Nephron (organoid): ENCODE measurements at regions not wholly inside any gene's neighbourhood (a gene's known extent, or its start where the extent isn't known, plus 50 kb on each side); places are given as distances from the start of the nearest gene placed in this dataset.
"Not testable (repeated sequence)": the region's sequence is repeated elsewhere in the genome, so short reads cannot be mapped to it uniquely, and the experiment has no call there.

Source experiments
- H3K27ac Mint-ChIP-seq, 3 experiments: 2 replicates each; pipeline ENCODE4 v1.8.0; 2020; ENCODE audit warnings: mixed read lengths in 3 of 3, mild to moderate bottlenecking in 2 of 3, moderate library complexity in 1 of 3
- H3K27me3 Mint-ChIP-seq: 2 replicates; pipeline ENCODE4 v1.8.0; 2021; ENCODE audit warnings: low read depth, mild to moderate bottlenecking, moderate library complexity, mixed read lengths
- H3K36me3 Mint-ChIP-seq: 2 replicates; pipeline ENCODE4 v1.8.0; 2020; ENCODE audit warnings: low read depth, mixed read lengths
- H3K4me1 Mint-ChIP-seq: 2 replicates; pipeline ENCODE4 v1.8.0; 2020; ENCODE audit warnings: mixed read lengths
- H3K4me3 Mint-ChIP-seq, 3 experiments: 2 replicates each; pipeline ENCODE4 v1.8.0; 2020; ENCODE audit warnings: mild to moderate bottlenecking in 3 of 3, mixed read lengths in 3 of 3, moderate library complexity in 2 of 3
- H3K9me3 Mint-ChIP-seq: 2 replicates; pipeline ENCODE4 v1.8.0; 2020; ENCODE audit warnings: mixed read lengths
- TF ChIP-seq, protein P1 (sequence below), 3 experiments: fragments of 200-600 bp; sonication (generic); IDR thresholded peaks; one replicate each; pipeline ENCODE4 v1.5.0; 2021; ENCODE audit warnings: antibody characterized with exemption in 3 of 3; ENCODE audit not compliant: unreplicated experiment in 3 of 3

GRCh38 chr12:54105809-54106208 lies 52.2 kb downstream of the HOXC4 start:
- not testable (repeated sequence) for H3K9me3 Mint-ChIP-seq, H3K27ac Mint-ChIP-seq, H3K36me3 Mint-ChIP-seq
- Mint-ChIP-seq H3K4me3 (peak overlapping the region; percentile 60 to 66 (median 61)), H3K4me1 (peaks cover 34% of the 10 kb centered on the region), H3K27me3 (peaks cover 51% of the 10 kb centered on the region)

GRCh38 chr12:54106252-54106651 lies 52.6 kb downstream of the HOXC4 start:
- H3K27ac Mint-ChIP-seq, H3K9me3 Mint-ChIP-seq, H3K36me3 Mint-ChIP-seq: not testable (repeated sequence)
- peak overlapping the region; percentile 30 to 66 (median 58) for H3K4me3 Mint-ChIP-seq
- H3K4me1 Mint-ChIP-seq, result peaks cover 30% of the 10 kb centered on the region
- peaks cover 48% of the 10 kb centered on the region for H3K27me3 Mint-ChIP-seq

GRCh38 chr12:54106803-54107579 lies 53.4 kb downstream of the HOXC4 start:
- H3K9me3 Mint-ChIP-seq, H3K36me3 Mint-ChIP-seq: not testable (repeated sequence)
- H3K27me3 Mint-ChIP-seq, result peaks cover 46% of the 10 kb centered on the region
- peaks cover 25% of the 10 kb centered on the region for H3K4me1 Mint-ChIP-seq
- H3K27ac Mint-ChIP-seq, result peak overlapping the region in 1 of 3 experiments; percentile 60
- peak overlapping the region; percentile 25 to 66 (median 56) for H3K4me3 Mint-ChIP-seq

- Mint-ChIP-seq H3K27me3 (peaks cover 31% of the 10 kb centered on the region), H3K4me1 (peaks cover 15% of the 10 kb centered on the region)
- not testable (repeated sequence) for H3K4me3 Mint-ChIP-seq, H3K27ac Mint-ChIP-seq, H3K36me3 Mint-ChIP-seq, H3K9me3 Mint-ChIP-seq
Observed at GRCh38 chr12:54112336-54112735, 58.7 kb downstream of the HOXC4 start.

- H3K4me3 Mint-ChIP-seq, H3K27me3 Mint-ChIP-seq, H3K9me3 Mint-ChIP-seq: not testable (repeated sequence)
- Mint-ChIP-seq H3K27ac (peak overlapping the region; percentile 53 to 70 (median 62)), H3K36me3 (peaks cover 15% of the 10 kb centered on the region), H3K4me1 (peaks cover 22% of the 10 kb centered on the region)
Observed at GRCh38 chr12:54116055-54116454, 62.4 kb downstream of the HOXC4 start.

DNA sequence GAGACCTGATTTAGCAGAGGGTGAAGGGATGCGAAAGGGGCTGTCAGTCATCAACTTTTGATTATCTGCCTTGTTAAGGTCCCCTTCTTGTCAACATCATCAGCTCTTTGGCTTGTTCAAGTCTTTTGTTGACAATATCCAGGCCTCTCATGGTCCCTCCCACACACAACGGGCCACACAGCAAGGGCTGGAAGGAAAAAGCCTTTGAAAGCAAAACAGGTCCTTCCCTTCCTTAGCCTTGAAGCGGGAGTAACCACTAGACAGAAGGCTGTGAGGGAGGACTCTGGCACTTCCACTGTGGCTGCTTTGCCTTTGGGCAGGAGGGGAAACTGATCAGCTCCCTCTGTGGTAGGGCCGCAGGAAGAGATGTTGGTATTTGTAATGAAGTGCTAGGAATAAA lies 63.8 kb downstream of the HOXC4 start:
- peaks cover 29% of the 10 kb centered on the region for H3K4me1 Mint-ChIP-seq
- not testable (repeated sequence) for H3K9me3 Mint-ChIP-seq, H3K4me3 Mint-ChIP-seq
- H3K27ac Mint-ChIP-seq, result peak overlapping the region; percentile 35 to 64 (median 35)
- peaks cover 10% of the 10 kb centered on the region for H3K27me3 Mint-ChIP-seq
- H3K36me3 Mint-ChIP-seq, result peaks cover 18% of the 10 kb centered on the region

GRCh38 chr12:54119082-54119481 lies 65.4 kb downstream of the HOXC4 start:
- Mint-ChIP-seq H3K27me3 (peaks cover 15% of the 10 kb centered on the region), H3K27ac (peak overlapping the region in 2 of 3 experiments; percentile 53 to 84), H3K36me3 (peaks cover 19% of the 10 kb centered on the region), H3K4me1 (peaks cover 42% of the 10 kb centered on the region)
- not testable (repeated sequence) for H3K9me3 Mint-ChIP-seq, H3K4me3 Mint-ChIP-seq

DNA sequence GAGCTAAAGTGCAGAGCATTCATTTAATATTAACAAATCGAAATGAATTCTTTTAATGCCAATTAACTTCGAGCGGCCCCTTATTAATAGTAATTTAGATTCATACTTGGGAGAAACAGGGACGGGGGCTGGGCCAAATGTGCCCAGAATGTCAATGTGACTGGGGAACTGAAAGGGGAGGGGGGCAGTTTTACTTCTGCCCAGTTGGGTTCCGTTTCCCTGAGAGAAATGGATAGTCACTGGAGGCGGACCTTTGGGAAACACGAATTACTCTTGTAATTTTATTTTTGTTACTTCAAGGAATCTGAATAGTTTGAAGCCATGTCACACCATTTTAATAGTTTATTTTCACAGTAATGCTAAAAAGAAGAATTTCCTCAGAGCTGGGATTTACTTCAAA lies 64.8 kb downstream of the SMUG1 start:
- Mint-ChIP-seq H3K36me3 (peaks cover 20% of the 10 kb centered on the region), H3K27ac (peak overlapping the region; percentile 24 to 81 (median 70)), H3K4me1 (peaks cover 61% of the 10 kb centered on the region), H3K27me3 (peaks cover 26% of the 10 kb centered on the region), H3K4me3 (peak overlapping the region; percentile 83 to 96 (median 94))
- not testable (repeated sequence) for H3K9me3 Mint-ChIP-seq

DNA sequence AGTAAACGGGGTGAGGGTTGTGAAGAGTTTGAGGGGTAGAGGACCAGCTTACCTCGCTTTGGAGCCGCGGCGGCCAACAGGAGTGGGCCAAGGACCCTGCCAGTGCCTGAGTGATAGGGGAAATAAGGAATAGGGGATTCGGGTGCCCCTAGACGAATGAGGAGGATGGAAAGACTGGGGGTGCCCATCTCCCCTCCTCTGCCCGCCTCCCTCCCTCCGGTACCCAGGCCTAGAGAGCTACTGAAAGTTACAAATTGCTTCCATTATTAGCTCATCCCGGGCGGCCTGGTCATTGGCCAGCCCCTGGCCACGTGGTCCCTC lies 63.1 kb downstream of the SMUG1 start:
- peak overlapping the region; percentile 24 to 81 (median 70) for H3K27ac Mint-ChIP-seq
- peaks cover 18% of the 10 kb centered on the region for H3K36me3 Mint-ChIP-seq

DNA sequence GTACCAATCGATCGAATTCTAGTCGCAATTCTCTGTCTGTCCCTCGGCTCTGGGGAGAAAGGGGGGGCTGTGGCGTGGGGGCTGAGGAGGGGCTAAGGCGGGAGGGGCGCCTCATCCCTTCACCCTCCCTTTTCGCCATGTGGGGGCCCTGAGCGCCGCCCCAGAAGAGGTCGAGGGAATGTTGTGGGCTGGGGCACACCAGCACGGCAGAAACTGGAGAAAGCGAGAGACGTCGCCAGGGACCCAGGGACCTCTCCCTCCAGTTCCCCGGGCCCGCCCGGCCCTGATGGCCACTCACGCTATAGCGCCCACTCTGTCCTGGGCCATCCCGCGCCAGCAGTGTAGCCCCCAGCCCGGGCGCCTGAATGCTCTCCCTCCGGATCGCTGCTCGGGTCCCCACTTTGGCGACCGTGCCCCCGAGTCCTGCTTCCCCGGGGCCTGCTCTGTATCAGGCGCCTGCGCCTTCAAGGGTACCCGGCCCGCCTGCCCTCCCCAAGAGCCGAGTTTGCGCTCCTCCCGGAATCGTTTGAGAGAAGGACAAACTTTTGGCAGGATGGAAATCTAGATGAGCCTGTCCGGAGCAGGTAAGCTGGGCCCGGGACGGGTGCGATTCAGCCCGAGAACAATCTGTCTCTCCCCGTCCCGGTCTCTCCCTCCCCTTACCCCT lies 62.6 kb downstream of the SMUG1 start:
- Mint-ChIP-seq H3K4me1 (peaks cover 64% of the 10 kb centered on the region), H3K27me3 (peaks cover 45% of the 10 kb centered on the region), H3K9me3 (no peaks in the 10 kb centered on the region), H3K27ac (peak overlapping the region; percentile 75 to 90 (median 81)), H3K36me3 (peaks cover 20% of the 10 kb centered on the region), H3K4me3 (peak overlapping the region; percentile 83 to 96 (median 94))
- TF ChIP-seq, protein P1, sequence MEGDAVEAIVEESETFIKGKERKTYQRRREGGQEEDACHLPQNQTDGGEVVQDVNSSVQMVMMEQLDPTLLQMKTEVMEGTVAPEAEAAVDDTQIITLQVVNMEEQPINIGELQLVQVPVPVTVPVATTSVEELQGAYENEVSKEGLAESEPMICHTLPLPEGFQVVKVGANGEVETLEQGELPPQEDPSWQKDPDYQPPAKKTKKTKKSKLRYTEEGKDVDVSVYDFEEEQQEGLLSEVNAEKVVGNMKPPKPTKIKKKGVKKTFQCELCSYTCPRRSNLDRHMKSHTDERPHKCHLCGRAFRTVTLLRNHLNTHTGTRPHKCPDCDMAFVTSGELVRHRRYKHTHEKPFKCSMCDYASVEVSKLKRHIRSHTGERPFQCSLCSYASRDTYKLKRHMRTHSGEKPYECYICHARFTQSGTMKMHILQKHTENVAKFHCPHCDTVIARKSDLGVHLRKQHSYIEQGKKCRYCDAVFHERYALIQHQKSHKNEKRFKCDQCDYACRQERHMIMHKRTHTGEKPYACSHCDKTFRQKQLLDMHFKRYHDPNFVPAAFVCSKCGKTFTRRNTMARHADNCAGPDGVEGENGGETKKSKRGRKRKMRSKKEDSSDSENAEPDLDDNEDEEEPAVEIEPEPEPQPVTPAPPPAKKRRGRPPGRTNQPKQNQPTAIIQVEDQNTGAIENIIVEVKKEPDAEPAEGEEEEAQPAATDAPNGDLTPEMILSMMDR (IDR thresholded peaks at IDR 0.05; ENCODE audit: unreplicated experiment in 3 of 3), result no peak

More for the DNA sequence above, 63.1 kb downstream of the SMUG1 start:
- H3K4me3 Mint-ChIP-seq, result peak overlapping the region; percentile 83 to 96 (median 94)
- H3K4me1 Mint-ChIP-seq, result peaks cover 61% of the 10 kb centered on the region
- H3K9me3 Mint-ChIP-seq, result not testable (repeated sequence)
- peaks cover 40% of the 10 kb centered on the region for H3K27me3 Mint-ChIP-seq
